Immature natural killer cell (primary cell): ENCODE measurements at regions not wholly inside any gene's neighbourhood (a gene's known extent, or its start where the extent isn't known, plus 50 kb on each side); places are given as distances from the start of the nearest gene placed in this dataset.

Source experiments
- DNase-seq, 3 donors: peaks; one replicate each; pipeline ENCODE4 v3.0.0; 2022; ENCODE audit warnings: mixed read lengths in 1 of 3
- H3K27ac Mint-ChIP-seq, 6 donors: one replicate each; pipeline ENCODE4 v1.8.0; 2020; ENCODE audit warnings: mixed read lengths in 6 of 6, mild to moderate bottlenecking in 5 of 6, inconsistent platforms in 4 of 6, moderate library complexity in 3 of 6
- H3K27me3 Mint-ChIP-seq, 3 donors: one replicate each; pipeline ENCODE4 v1.8.0; 2020 to 2021; ENCODE audit warnings: low read depth in 3 of 3, mild to moderate bottlenecking in 3 of 3, mixed read lengths in 3 of 3, moderate library complexity in 3 of 3, inconsistent platforms in 1 of 3
- H3K36me3 Mint-ChIP-seq, 3 donors: one replicate each; pipeline ENCODE4 v1.8.0; 2020; ENCODE audit warnings: mixed read lengths in 3 of 3, inconsistent platforms in 2 of 3, mild to moderate bottlenecking in 2 of 3
- H3K4me1 Mint-ChIP-seq, 2 donors: one replicate each; pipeline ENCODE4 v1.8.0; 2020; ENCODE audit warnings: inconsistent platforms in 2 of 2, mild to moderate bottlenecking in 2 of 2, mixed read lengths in 2 of 2, moderate library complexity in 1 of 2
- H3K4me3 Mint-ChIP-seq, 5 donors: one replicate each; pipeline ENCODE4 v1.8.0; 2020; ENCODE audit warnings: mild to moderate bottlenecking in 5 of 5, mixed read lengths in 5 of 5, inconsistent platforms in 3 of 5, moderate library complexity in 3 of 5
- H3K9me3 Mint-ChIP-seq, 6 donors: one replicate each; pipeline ENCODE4 v1.8.0; 2020; ENCODE audit warnings: mild to moderate bottlenecking in 6 of 6, mixed read lengths in 6 of 6, inconsistent platforms in 4 of 6, moderate library complexity in 3 of 6

- peaks cover 0 to 1% (median 0%) of the 10 kb centered on the region in 3 donors for H3K27me3 Mint-ChIP-seq
- DNase-seq = no peak
- peaks cover 0 to 7% (median 2%) of the 10 kb centered on the region in 6 donors for H3K9me3 Mint-ChIP-seq
- H3K4me1 Mint-ChIP-seq = no peaks in the 10 kb centered on the region
- no peak overlapping the region for H3K4me3 Mint-ChIP-seq
- H3K27ac Mint-ChIP-seq = no peak overlapping the region
- H3K36me3 Mint-ChIP-seq = no peaks in the 10 kb centered on the region
These were observed 319.3 kb downstream of the TLE1 start for GRCh38 chr9:81370096-81370495.

DNA sequence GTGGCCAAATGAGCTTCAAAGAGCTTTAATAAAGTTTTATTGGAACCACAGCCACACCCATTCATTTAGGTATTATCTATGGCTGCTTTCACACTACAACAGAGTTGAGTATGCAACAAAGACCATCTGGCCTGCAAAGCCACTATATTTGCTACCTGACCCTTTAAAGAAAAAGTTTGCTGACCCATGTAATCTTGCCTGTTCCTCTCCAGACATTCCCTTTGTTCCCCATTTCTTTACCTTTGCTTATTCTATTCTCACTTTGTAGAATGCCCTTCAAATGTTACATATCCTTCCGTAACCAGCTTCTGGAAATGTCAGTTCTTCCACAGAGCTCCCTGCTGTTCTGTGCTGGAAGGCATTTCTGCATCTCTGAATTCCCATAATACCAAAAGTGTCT is 320.2 kb downstream of the TLE1 start:
- H3K36me3 Mint-ChIP-seq = no peaks in the 10 kb centered on the region
- H3K9me3 Mint-ChIP-seq = peaks cover 0 to 17% (median 5%) of the 10 kb centered on the region in 6 donors
- H3K4me3 Mint-ChIP-seq = no peak overlapping the region
- DNase-seq = no peak
- no peak overlapping the region for H3K27ac Mint-ChIP-seq
- no peaks in the 10 kb centered on the region for H3K4me1 Mint-ChIP-seq
- H3K27me3 Mint-ChIP-seq = peaks cover 0 to 1% (median 0%) of the 10 kb centered on the region in 3 donors

DNA sequence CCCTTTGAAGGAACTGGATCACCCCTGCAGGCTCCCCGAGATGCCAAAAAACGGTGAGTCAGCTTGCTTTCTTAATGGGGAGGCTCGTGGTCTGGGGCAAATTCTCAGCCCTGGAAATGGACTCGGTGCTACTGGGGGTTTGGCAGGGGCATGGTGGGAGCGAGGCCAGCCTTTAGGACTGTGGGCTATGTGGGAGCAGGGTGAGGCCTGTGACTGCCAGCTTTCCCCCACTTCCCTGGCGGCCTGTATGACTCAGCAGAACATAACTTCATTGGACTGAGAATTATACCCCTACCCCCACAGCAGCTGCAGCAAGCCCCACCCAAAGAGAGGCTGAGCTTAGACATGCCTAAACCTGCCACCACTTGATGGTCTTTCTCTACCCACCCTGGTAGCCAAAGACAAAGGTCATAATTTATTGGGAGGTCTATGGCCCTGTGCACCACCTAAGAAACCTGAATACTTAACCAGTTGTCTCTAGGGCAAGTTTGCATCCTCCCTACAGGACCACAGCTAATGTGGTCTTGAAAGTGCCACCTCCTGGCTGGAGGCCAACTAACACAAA is 325.3 kb downstream of the TLE1 start:
- Mint-ChIP-seq H3K9me3 (peaks cover 0 to 26% (median 11%) of the 10 kb centered on the region in 6 donors), H3K4me1 (no peaks in the 10 kb centered on the region), H3K27ac (no peak overlapping the region), H3K36me3 (no peaks in the 10 kb centered on the region), H3K27me3 (peaks cover 0 to 1% (median 0%) of the 10 kb centered on the region in 3 donors), H3K4me3 (no peak overlapping the region)
- DNase-seq = no peak

GRCh38 chr9:81361296-81361695 is 328.1 kb downstream of the TLE1 start:
- no peak for DNase-seq
- no peaks in the 10 kb centered on the region for H3K4me1 Mint-ChIP-seq
- H3K27me3 Mint-ChIP-seq = no peaks in the 10 kb centered on the region
- no peak overlapping the region for H3K4me3 Mint-ChIP-seq
- no peaks in the 10 kb centered on the region for H3K36me3 Mint-ChIP-seq
- peaks cover 0 to 25% (median 9%) of the 10 kb centered on the region in 6 donors for H3K9me3 Mint-ChIP-seq
- no peak overlapping the region for H3K27ac Mint-ChIP-seq

DNA sequence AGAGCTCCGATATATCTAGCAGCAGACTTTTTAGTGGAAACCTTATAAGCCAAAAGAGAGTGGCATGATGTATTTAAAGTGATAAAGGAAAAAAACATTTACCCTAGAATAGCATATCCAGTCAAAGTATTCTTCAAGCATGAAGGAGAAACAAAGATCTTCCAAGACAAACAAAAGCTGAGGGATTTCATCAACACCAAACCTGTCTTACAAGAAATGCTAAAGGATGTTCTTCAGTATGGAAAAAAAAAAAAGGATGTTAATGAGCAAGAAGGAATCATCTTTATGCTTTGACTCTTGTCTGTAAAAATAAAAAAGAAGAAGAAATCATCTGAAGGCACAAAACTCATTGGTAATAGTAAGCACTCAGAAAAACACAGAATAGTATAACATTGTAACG is 338.2 kb downstream of the TLE1 start:
- Mint-ChIP-seq H3K27ac (no peak overlapping the region), H3K4me1 (no peaks in the 10 kb centered on the region), H3K4me3 (no peak overlapping the region), H3K9me3 (peaks cover 0 to 7% (median 3%) of the 10 kb centered on the region in 6 donors), H3K36me3 (no peaks in the 10 kb centered on the region), H3K27me3 (peaks cover 0 to 5% (median 0%) of the 10 kb centered on the region in 3 donors)
- no peak for DNase-seq

GRCh38 chr9:81344366-81344765 is 345.0 kb downstream of the TLE1 start:
- peaks cover 0 to 8% (median 0%) of the 10 kb centered on the region in 6 donors for H3K9me3 Mint-ChIP-seq
- H3K4me1 Mint-ChIP-seq = no peaks in the 10 kb centered on the region
- no peaks in the 10 kb centered on the region for H3K36me3 Mint-ChIP-seq
- DNase-seq = no peak
- peaks cover 0 to 3% (median 0%) of the 10 kb centered on the region in 3 donors for H3K27me3 Mint-ChIP-seq
- H3K4me3 Mint-ChIP-seq = no peak overlapping the region
- H3K27ac Mint-ChIP-seq = no peak overlapping the region

DNA sequence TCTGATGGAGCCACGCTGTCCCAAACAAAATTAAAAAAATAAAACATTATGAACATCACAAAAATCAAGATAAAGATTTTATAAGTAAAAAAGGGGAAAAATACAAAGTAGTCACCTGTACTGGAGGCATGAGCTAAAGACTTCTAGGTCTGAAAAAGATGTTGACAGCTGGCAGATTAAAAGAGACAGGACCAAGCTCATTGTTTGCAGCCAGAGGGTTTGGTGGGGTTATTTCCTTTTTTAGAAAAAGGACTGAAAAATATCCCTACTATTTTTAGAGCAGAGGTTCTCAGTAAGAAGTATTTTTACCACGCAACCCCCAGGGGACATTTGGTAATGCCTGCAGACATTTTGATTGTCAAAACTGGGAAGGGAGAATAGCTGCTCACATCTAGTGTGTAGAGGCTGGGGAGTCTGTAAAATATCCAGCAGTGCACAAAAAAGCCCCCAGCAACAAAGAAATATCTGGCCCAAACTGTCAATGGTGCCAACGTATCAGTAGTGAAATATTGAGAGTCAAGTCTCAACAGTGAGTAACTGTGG is 353.4 kb downstream of the TLE1 start:
- no peaks in the 10 kb centered on the region for H3K4me1 Mint-ChIP-seq
- peaks cover 5 to 39% (median 13%) of the 10 kb centered on the region in 6 donors for H3K9me3 Mint-ChIP-seq
- no peak overlapping the region for H3K27ac Mint-ChIP-seq
- H3K36me3 Mint-ChIP-seq = no peaks in the 10 kb centered on the region
- no peak for DNase-seq
- H3K27me3 Mint-ChIP-seq = no peaks in the 10 kb centered on the region
- no peak overlapping the region for H3K4me3 Mint-ChIP-seq

- no peaks in the 10 kb centered on the region for H3K4me1 Mint-ChIP-seq
- DNase-seq = no peak
- H3K9me3 Mint-ChIP-seq = peaks cover 3 to 18% (median 11%) of the 10 kb centered on the region in 6 donors
- no peaks in the 10 kb centered on the region for H3K36me3 Mint-ChIP-seq
- H3K4me3 Mint-ChIP-seq = no peak overlapping the region
- no peaks in the 10 kb centered on the region for H3K27me3 Mint-ChIP-seq
- H3K27ac Mint-ChIP-seq = no peak overlapping the region
These were observed 367.8 kb downstream of the TLE1 start for GRCh38 chr9:81321551-81321950.

- H3K36me3 Mint-ChIP-seq = no peaks in the 10 kb centered on the region
- H3K4me3 Mint-ChIP-seq = no peak overlapping the region
- no peak for DNase-seq
- H3K9me3 Mint-ChIP-seq = peaks cover 4 to 16% (median 8%) of the 10 kb centered on the region in 6 donors
- H3K27me3 Mint-ChIP-seq = no peaks in the 10 kb centered on the region
- H3K27ac Mint-ChIP-seq = no peak overlapping the region
- no peaks in the 10 kb centered on the region for H3K4me1 Mint-ChIP-seq
These were observed 368.4 kb downstream of the TLE1 start for GRCh38 chr9:81320909-81321482.

GRCh38 chr9:81318571-81318970 is 370.8 kb downstream of the TLE1 start:
- Mint-ChIP-seq H3K27me3 (peaks cover 0 to 4% (median 0%) of the 10 kb centered on the region in 3 donors), H3K4me3 (no peak overlapping the region)

GRCh38 chr9:81317939-81318338 is 371.4 kb downstream of the TLE1 start:
- peaks cover 0 to 11% (median 4%) of the 10 kb centered on the region in 6 donors for H3K9me3 Mint-ChIP-seq
- no peak overlapping the region for H3K27ac Mint-ChIP-seq
- H3K4me3 Mint-ChIP-seq = no peak overlapping the region
- no peak for DNase-seq
- peaks cover 0 to 4% (median 1%) of the 10 kb centered on the region in 3 donors for H3K27me3 Mint-ChIP-seq
- H3K36me3 Mint-ChIP-seq = no peaks in the 10 kb centered on the region
- no peaks in the 10 kb centered on the region for H3K4me1 Mint-ChIP-seq

More at GRCh38 chr9:81318571-81318970, 370.8 kb downstream of the TLE1 start:
- peaks cover 0 to 13% (median 4%) of the 10 kb centered on the region in 6 donors for H3K9me3 Mint-ChIP-seq
- DNase-seq = no peak
- no peaks in the 10 kb centered on the region for H3K36me3 Mint-ChIP-seq
- H3K27ac Mint-ChIP-seq = no peak overlapping the region
- H3K4me1 Mint-ChIP-seq = no peaks in the 10 kb centered on the region

- Mint-ChIP-seq H3K27ac (no peak overlapping the region), H3K4me1 (no peaks in the 10 kb centered on the region), H3K9me3 (peaks cover 0 to 11% (median 4%) of the 10 kb centered on the region in 6 donors), H3K4me3 (no peak overlapping the region), H3K36me3 (no peaks in the 10 kb centered on the region), H3K27me3 (peaks cover 0 to 4% (median 1%) of the 10 kb centered on the region in 3 donors)
- DNase-seq = no peak
These were observed 372.1 kb downstream of the TLE1 start for GRCh38 chr9:81317223-81317622.

DNA sequence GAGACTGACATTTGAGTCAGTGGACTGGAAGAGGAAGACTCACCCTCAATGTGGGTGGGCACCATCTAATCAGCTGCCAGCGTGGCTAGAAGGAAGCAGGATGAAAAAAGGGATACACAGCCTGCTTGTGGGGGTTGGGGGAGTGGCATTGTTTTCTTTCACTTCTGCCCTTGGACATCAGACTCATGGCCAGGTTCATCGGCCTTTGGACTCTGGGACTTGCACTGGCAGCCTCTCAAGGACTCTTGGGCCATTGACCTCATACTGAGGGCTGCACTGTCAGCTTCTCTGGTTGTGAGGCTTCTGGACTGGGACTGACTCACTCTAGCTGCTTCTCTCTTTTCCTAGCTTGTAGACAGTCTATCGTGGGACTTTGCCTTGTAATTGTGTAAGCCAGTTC is 374.9 kb downstream of the TLE1 start:
- no peak overlapping the region for H3K27ac Mint-ChIP-seq
- no peaks in the 10 kb centered on the region for H3K36me3 Mint-ChIP-seq
- H3K4me3 Mint-ChIP-seq = no peak overlapping the region
- H3K27me3 Mint-ChIP-seq = peaks cover 0 to 6% (median 1%) of the 10 kb centered on the region in 3 donors
- H3K9me3 Mint-ChIP-seq = peaks cover 0 to 13% (median 5%) of the 10 kb centered on the region in 6 donors
- no peak for DNase-seq
- no peaks in the 10 kb centered on the region for H3K4me1 Mint-ChIP-seq

- no peak for DNase-seq
- Mint-ChIP-seq H3K4me1 (no peaks in the 10 kb centered on the region), H3K36me3 (no peaks in the 10 kb centered on the region), H3K27me3 (peaks cover 0 to 6% (median 1%) of the 10 kb centered on the region in 3 donors), H3K27ac (no peak overlapping the region), H3K4me3 (no peak overlapping the region), H3K9me3 (peaks cover 0 to 13% (median 5%) of the 10 kb centered on the region in 6 donors)
These were observed 375.5 kb downstream of the TLE1 start for GRCh38 chr9:81313877-81314276.
